Left lung (tissue), 4 donors: ENCODE measurements at regions not wholly inside any gene's neighbourhood (a gene's known extent, or its start where the extent isn't known, plus 50 kb on each side); places are given as distances from the start of the nearest gene placed in this dataset.

Experiments used
- ATAC-seq: fragments of 200-7000 bp; cut with Tn5 transposase; one replicate; pipeline ENCODE4 v1.9.1; 2020; ENCODE audit warnings: moderate library complexity
- DNase-seq, 4 donors: peaks; one replicate each; pipeline ENCODE4 v3.0.0-alpha.2; 2013 to 2020
- H3K27ac ChIP-seq, 2 donors: fragments of 200-600 bp; sonication (generic) in 1 of 2; one replicate each; pipeline versions ENCODE4 v1.5.0 to v1.8.0; 2020 to 2021
- H3K27me3 ChIP-seq, 2 donors: fragments of 200-600 bp; sonication (generic) in 1 of 2; one replicate each; pipeline versions ENCODE4 v1.5.0 to v1.8.0; 2020 to 2021
- H3K36me3 ChIP-seq, 2 donors: fragments of 200-600 bp; sonication (generic) in 1 of 2; one replicate each; pipeline versions ENCODE4 v1.5.0 to v1.8.0; 2020 to 2021
- H3K4me1 ChIP-seq, 2 donors: fragments of 200-600 bp; one replicate each; pipeline ENCODE4 v1.8.0; 2021
- H3K4me3 ChIP-seq, 2 donors: fragments of 200-600 bp; sonication (generic) in 1 of 2; one replicate each; pipeline versions ENCODE4 v1.5.0 to v1.8.0; 2020 to 2021; ENCODE audit warnings: mild to moderate bottlenecking in 1 of 2
- H3K9me3 ChIP-seq, 2 donors: fragments of 200-600 bp; sonication (generic) in 1 of 2; one replicate each; pipeline versions ENCODE4 v1.5.0 to v1.8.0; 2020 to 2021
- intact Hi-C, 2 donors: fragments of 100-400 bp; cut with DNase I; formaldehyde crosslinking; loops; one replicate each; pipeline versions ENCODE4 v1.11.2 to v1.14.2; 2022
- TF ChIP-seq, protein P1 (sequence below), 2 donors: fragments of 200-600 bp; sonication (generic) in 1 of 2; IDR thresholded peaks; one replicate each; pipeline versions ENCODE4 v1.5.0 to v1.8.0; 2021; ENCODE audit warnings: antibody characterized with exemption in 2 of 2
- donor health status: DM: no; HTN: yes; CAD: no.
- donor health status: DM: no; HTN: no; CAD: no.

DNA sequence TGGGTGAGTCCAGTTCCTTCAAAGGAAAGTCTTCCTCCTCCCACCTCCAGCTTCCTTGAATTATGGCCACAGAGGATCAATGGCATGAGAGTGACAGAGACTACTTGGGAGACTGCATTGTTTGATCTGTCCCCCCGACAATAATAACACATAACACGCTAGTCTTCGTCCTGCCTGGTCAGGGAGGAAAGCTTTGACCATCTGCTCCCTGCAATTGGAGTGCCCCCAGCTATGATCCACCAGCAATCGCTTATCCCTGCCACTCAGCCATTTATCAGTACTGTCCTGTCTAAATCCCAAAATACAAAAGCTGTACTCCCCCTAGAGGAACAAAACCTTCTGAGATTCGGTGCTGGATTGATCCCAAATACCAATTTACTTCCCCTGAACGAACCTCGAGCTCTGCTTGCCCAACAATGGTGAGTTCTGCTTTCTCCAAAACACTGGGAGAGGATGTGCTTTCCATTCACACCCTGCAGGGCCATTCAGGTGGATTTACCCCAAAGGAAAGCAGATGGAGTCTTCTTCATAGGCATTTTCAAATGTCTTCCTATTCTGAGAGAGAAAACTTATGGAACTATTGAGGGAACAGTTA lies 466.7 kb downstream of the TSHZ3 start:
- Histone ChIP-seq H3K27ac (no peak overlapping the region), H3K4me1 (peaks cover 0 to 5% of the 10 kb centered on the region in 2 donors), H3K27me3 (no peaks in the 10 kb centered on the region), H3K9me3 (no peaks in the 10 kb centered on the region), H3K36me3 (no peaks in the 10 kb centered on the region), H3K4me3 (no peak overlapping the region)
- ATAC-seq (no peak), DNase-seq (no peak)
- TF ChIP-seq, protein P1, sequence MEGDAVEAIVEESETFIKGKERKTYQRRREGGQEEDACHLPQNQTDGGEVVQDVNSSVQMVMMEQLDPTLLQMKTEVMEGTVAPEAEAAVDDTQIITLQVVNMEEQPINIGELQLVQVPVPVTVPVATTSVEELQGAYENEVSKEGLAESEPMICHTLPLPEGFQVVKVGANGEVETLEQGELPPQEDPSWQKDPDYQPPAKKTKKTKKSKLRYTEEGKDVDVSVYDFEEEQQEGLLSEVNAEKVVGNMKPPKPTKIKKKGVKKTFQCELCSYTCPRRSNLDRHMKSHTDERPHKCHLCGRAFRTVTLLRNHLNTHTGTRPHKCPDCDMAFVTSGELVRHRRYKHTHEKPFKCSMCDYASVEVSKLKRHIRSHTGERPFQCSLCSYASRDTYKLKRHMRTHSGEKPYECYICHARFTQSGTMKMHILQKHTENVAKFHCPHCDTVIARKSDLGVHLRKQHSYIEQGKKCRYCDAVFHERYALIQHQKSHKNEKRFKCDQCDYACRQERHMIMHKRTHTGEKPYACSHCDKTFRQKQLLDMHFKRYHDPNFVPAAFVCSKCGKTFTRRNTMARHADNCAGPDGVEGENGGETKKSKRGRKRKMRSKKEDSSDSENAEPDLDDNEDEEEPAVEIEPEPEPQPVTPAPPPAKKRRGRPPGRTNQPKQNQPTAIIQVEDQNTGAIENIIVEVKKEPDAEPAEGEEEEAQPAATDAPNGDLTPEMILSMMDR (IDR thresholded peaks at IDR 0.05), result no peak
- intact Hi-C loops, result no loop called here

DNA sequence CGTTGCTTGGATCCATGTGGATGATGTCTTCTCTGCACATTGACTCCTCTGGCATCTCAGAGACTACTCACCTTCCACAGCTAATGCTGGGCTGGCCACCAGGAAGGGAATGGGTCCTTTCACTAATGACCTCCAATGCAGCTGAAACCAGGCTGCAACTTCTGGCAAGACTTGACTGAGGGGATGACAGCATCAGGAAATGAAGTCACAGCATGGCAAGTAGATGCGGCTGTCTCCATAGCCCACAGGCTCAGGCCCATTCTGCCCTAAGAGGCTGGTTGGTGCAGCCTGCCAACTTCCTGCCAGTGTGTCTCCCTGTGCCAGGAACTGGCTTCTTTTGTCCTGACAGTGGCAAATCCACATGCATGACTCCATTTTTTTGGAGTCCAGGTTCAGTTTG lies 467.3 kb downstream of the TSHZ3 start:
- no peaks in the 10 kb centered on the region for H3K36me3 ChIP-seq
- no peak overlapping the region for H3K4me3 ChIP-seq
- H3K27ac ChIP-seq, result no peak overlapping the region
- intact Hi-C loops, result no loop called here
- DNase-seq (no peak), ATAC-seq (no peak)
- H3K9me3 ChIP-seq, result no peaks in the 10 kb centered on the region
- TF ChIP-seq, protein P1 (IDR thresholded peaks at IDR 0.05), result no peak
- H3K4me1 ChIP-seq, result peaks cover 0 to 5% of the 10 kb centered on the region in 2 donors
- no peaks in the 10 kb centered on the region for H3K27me3 ChIP-seq

DNA sequence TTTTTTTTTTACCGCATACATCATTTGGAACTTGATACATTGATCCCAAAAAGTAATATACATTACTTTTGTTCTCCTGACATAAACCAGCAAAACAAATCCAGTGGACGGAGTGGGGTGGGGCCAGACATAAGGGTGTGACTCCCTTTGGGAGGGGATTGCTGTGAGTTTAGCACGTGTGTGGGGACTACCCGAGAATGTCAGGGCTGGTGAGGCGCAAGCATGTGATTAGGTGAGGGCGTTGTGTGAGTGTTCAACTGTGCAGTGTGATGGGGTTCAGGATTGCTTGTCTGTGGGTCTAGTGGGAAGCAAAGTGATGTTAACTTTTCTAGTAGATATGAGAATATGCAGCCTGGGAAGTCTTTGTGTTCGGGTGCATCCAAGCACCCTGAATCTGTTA lies 468.0 kb downstream of the TSHZ3 start:
- Histone ChIP-seq H3K36me3 (no peaks in the 10 kb centered on the region), H3K9me3 (no peaks in the 10 kb centered on the region), H3K4me1 (peaks cover 0 to 5% of the 10 kb centered on the region in 2 donors), H3K4me3 (no peak overlapping the region), H3K27ac (no peak overlapping the region), H3K27me3 (no peaks in the 10 kb centered on the region)
- DNase-seq (no peak), ATAC-seq (no peak)
- intact Hi-C loops, result no loop called here
- TF ChIP-seq, protein P1 (IDR thresholded peaks at IDR 0.05), result no peak

DNA sequence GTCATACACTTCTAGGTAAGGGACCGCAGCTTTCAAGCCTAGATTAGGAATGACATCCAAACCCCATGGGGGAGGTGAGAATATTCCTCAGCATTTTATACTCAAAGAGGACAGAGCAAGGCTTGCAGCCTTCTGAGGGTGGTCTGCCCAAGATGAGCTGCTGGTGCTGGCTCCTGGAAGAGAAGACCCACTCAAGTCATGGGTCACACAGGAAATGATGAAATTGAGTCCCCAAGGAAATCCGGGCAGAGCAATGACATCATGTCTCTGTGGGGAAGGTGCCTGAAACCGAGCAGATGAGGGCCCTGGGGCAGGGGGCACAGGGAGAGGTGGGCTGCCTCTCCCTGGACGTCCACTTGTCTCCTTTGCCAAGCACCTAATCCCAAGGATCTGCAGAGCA lies 468.7 kb downstream of the TSHZ3 start:
- TF ChIP-seq, protein P1 (IDR thresholded peaks at IDR 0.05), result no peak
- Histone ChIP-seq H3K27ac (no peak overlapping the region), H3K4me3 (no peak overlapping the region), H3K36me3 (no peaks in the 10 kb centered on the region), H3K9me3 (no peaks in the 10 kb centered on the region), H3K27me3 (no peaks in the 10 kb centered on the region), H3K4me1 (peaks cover 0 to 5% of the 10 kb centered on the region in 2 donors)
- ATAC-seq (no peak), DNase-seq (no peak)
- intact Hi-C loops, result no loop called here

DNA sequence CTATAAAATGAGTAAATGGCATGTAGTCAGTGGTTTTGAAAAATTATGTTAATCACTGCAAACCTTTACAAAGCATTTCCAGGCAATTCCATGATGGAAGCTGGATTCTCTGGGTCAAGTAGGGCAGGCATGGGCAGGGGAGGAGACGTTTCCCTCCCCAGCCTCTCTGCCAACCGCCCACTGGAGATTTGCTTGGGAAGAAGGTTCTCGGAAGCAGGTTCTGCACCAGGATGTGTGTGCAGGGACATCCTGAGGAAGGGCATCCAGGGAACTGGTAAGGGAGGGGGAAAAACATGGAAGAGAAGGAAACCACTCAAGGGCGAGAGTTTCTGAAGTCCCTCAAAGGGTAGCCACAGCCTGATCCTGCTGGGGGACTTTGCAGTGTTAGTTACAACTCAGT lies 469.1 kb downstream of the TSHZ3 start:
- DNase-seq, result no peak

More for the DNA sequence above, 469.1 kb downstream of the TSHZ3 start:
- Histone ChIP-seq H3K36me3 (no peaks in the 10 kb centered on the region), H3K27ac (no peak overlapping the region), H3K27me3 (no peaks in the 10 kb centered on the region), H3K4me3 (no peak overlapping the region), H3K9me3 (no peaks in the 10 kb centered on the region), H3K4me1 (peaks cover 0 to 5% of the 10 kb centered on the region in 2 donors)
- TF ChIP-seq, protein P1 (IDR thresholded peaks at IDR 0.05), result no peak
- intact Hi-C loops, result no loop called here
- ATAC-seq, result no peak
